Activated T-helper 1 cell treated with anti-CD3 and anti-CD28 coated beads, Interleukin-2, amount 50 U/mL, for 16 hours (primary cell): ENCODE measurements at regions not wholly inside any gene's neighbourhood (a gene's known extent, or its start where the extent isn't known, plus 50 kb on each side); places are given as distances from the start of the nearest gene placed in this dataset.
"Not testable (repeated sequence)": the region's sequence is repeated elsewhere in the genome, so short reads cannot be mapped to it uniquely, and the experiment has no call there.

Experiments
- DNase-seq, 2 donors: peaks; one replicate each; pipeline ENCODE4 v3.0.0-alpha.2; 2020; ENCODE audit warnings: low read depth in 1 of 2, low spot score in 1 of 2

DNA sequence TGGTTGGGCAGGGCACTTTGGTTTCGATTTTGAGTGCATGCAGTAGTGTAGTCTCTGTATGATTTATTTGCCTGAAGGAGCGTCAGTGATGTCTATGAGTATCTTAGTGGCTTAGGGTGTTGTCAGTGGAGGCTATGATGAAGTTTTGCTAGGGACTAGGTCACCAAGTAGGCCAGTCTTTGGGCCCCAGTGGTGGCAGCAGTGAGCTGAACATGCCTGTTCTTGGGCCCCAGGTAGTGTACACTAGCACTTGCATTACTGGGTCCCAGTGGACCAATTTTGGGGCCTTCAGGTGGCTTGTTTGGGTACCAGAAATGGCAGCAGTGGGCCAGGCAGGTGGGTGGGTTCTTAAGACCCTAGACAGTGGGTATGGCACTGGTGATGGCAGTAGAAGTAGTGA is 598.7 kb upstream of the SPRY2 start:
- DNase-seq = no peak

DNA sequence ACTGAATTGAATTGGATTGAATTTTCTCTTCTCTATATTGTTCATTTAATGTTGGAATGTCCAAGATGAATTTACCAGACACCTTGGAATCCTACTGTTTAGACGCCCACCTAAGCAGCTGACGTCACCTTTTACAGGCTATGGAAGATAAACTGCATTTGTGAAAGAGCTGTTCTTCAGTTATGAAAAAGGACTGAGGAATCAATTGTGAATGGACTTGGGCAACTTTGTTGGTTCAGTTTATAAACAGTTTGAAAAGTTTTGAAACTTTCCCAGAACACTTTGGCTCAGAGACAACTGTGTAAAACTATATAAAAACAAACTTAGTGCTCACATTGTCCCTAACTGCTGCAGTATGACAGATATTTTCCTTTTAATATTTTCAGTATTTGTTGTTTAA is 590.8 kb upstream of the SPRY2 start:
- no peak for DNase-seq

DNA sequence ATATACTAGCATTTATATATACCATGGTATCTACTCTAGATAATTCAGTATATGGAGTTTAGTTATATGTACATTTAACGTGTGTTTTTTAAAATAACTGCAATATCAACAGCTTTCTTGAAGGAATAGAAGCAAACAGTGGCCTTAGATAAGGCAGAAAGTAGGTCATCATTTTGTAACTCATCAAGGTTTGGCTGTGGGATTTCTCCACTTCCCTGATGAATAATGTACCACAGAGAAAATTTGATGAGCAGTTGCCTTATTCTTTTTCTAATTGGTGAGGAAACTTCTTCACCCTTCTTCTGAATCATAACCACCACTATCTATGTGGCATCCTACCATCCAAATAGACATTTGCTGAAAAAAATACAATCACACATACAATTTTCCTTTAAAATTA is 590.2 kb upstream of the SPRY2 start:
- no peak for DNase-seq

DNA sequence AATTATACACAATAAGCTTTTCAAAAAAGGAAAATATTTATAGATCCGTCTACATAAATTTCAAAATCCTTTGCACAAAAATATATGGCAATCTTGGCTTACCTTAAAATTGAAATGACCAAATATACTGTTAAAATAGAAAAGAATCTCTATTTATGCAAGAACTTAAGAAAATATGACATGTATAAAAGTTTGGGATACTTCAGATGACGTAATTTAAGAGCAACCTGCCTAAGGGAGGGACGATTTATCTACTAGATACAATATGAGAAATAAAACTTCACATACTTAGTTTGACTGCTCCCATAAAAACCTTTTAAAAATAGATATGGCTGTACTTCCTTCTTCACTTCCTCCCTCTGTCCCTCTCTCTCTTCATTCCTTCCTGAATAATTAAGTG is 587.3 kb upstream of the SPRY2 start:
- DNase-seq = no peak

DNA sequence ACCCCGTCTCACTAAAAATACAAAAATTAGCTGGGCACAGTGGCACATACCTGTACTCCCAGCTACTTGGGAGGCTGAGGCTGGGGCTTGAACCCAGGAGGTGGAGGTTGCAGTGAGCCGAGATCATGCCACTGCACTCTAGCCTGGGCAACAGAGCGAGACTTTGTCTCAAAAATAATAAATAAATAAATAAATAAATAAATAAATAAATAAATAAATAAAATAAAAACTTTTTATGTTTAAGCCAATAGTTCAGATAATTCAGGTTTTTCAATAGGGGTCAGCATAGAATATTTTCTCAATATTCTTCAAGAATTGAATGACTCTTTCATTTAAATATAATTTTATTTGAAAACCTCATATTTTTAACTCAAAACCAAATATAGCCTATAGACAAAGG is 585.1 kb upstream of the SPRY2 start:
- not testable (repeated sequence) for DNase-seq

DNA sequence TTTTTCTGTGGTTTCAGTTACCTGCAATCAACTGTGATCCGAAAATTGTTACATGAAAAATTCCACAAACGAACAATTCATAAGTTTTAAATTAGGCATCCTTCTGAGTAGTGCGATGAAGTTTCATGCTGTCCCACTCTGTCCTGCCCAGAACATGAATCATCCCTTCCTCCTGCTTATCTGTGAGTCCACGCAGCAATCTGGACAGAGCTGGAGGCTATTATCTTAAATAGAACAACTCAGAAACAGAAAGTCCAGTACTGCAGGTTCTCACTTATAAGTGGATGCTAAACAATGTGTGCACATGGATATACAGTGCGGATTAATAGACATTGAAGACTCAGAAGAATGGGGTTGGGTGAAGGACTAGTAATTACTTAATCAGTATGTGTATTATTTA is 583.7 kb upstream of the SPRY2 start:
- no peak for DNase-seq

DNA sequence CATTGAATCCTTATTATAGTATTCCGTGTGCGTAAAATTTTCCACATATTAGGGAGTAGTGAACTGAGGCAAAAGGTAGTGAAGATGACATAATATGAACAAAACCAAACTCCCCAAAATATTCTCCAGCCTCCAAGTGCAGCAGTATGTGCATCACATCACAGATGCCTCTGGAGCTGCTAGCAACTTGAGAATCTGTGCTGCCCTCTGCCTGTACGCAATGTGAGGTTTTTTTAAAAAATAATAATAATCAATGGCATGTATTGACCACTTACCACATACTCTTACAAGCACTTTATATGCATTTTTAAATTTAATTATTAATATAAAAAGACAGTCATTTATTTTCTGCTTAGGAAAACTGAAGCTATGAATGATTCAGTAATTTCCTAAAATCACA is 583.0 kb upstream of the SPRY2 start:
- DNase-seq = no peak

DNA sequence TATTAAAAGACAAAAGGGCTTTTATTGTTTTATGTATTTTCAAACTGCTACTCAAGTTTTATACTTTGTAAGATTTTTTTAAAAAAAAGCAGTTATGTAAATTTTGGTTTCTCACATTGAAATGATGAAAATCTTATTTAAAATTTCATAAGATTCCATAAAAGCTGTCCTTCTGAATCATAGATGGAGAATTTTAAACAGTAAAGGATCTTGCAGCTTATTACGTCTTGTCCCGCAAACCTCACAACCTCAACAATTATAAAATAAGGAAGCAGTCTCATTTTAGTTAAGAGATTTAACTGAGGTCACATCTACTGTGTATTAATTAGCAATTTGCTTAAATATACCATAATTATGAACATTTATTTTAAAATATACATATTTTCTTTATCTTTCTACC is 581.0 kb upstream of the SPRY2 start:
- no peak for DNase-seq

DNA sequence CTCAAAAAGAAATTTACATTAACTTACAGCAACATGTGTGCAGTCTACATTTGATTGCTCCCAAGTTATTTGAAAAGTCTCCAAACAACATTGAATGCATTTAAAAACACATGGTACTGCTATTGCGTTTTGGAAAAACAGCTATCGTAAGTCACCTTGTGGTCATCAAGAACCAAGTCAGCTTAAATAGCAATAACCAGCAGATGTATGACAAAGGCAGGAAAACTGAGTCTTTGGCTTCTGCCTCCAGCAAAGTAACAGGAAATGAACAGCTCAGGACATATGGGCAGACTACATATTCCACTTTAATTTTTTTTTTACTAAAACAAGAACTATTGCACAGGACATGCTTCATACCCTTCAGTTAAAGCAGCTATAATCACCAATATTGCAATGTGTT is 580.6 kb upstream of the SPRY2 start:
- no peak for DNase-seq

DNA sequence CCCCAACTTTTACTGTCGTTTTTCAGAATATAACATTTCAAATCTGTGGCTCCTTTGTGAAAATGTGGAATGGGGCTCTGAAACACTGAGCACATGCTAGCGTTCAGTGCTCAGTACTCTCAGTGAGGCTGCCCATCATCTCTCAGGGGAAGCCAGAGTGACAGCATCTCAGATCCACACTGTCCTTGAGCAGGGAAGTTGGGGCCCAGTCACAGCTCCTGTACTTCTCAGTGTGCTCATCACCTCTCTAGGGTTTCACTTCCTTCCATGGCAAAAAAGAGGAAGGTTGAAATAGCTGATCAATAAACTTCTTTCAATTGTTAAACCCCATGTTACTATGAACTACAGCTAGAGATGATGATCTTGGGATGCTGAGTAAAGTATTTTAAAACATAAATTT is 565.9 kb upstream of the SPRY2 start:
- no peak for DNase-seq

DNA sequence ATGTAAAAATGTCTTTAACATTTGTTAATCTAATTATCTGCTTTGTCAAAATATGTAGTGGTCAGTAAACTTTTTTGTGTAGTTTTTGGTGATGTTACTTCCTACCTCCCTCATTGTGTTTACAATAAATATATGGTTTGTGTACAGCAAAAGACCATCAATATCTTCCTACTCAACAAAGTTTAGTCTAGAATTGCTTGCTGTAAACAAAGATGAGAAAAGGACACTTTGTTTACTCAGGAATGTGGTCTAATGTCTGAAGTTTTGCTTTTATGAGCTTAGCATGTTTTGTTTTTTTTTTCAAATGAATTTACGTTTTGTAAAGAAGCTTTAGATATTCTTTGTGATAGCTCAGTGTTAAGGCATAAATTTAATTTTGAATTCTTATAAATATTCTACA is 563.5 kb upstream of the SPRY2 start:
- no peak for DNase-seq

DNA sequence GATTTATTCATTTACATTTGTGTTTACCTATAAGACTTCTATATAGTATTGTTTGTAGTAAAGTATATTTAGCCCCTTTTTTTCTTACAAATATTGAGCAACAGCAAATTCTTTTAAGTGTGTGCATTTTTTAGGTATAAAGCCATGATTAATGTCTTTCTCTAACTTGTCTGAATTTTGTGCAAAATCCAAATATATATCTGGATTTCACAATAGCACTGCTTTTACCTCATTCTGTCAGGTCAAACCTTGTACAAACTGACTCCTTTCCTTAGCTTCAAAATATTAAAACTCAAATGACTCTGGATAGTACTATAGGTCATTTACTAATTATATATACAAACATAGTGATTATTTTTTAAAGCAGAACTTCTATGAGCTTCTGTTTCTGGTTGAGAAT is 563.0 kb upstream of the SPRY2 start:
- DNase-seq = no peak

DNA sequence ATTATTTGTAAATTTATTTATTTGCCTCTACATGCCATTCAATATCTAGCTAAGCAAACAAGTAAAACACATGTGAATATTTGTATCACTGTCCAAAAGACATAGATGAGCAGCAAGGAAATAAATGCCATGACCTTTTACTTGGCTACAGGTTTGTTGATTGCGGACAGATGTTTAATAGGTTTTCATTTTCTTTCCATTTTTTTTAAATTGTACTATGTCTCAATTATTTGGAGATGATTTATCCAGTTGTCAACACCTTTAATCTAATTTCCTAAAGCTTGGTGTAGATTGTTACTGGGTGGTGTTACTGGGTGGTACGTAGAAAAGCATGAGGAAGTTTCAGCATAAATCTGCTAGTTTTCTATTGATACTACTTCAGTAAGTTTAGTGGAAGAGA is 560.6 kb upstream of the SPRY2 start:
- DNase-seq = no peak

DNA sequence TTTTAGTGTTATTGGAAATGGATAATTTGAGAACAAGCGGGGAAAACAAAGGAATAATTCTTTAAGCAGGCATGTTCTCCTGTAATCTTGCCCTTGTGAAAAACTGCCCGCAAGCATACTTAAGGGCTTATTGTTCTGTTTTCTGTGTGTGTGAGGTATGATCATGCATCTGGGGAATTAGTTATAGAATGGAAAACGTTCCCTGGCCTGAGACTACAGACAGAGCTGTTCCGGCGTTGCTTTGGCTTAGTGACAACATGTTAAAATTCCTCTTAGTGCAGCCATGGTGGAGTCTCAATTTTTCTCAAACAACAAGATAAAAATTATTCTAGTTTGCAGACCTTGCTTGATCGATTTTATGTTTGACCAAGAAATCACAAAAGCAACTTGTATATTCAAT is 560.2 kb upstream of the SPRY2 start:
- DNase-seq = no peak

DNA sequence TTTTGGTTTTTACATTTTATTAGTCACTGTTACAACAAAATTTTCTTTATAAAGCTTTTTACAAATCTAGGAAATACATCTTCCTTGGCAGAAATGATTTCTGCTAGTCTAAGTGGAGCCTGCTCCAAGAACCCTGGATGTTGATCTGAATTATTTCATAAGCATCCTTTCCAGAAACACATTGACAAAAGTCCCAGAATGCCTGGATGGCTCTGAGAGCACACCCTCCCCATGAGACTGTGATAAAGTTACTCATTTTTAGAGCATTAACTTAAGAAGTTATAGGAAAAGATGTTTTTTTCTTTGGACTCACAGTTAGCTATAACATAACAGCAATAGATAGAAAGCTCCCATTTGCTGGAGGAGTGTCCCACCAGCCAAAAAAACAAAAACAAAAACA is 559.6 kb upstream of the SPRY2 start:
- no peak for DNase-seq

DNA sequence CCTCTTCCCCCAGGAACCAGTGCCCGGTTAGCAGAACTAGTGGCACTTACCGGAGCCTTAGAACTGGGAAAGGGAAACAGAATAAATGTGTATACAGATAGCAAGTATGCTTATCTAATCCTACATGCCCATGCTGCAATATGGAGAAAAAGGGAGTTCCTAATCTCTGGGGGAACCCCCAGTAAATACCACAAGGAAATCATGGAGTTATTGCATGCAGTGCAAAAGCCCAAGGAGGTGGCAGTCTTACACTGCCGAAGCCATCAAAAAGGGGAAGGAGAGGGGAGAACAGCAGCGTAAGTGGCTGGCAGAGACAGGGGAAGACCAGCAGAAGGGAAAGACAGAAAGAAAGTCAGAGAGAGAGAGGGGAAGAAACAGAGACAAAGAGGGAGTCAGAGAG is 556.7 kb upstream of the SPRY2 start:
- DNase-seq = not testable (repeated sequence)

DNA sequence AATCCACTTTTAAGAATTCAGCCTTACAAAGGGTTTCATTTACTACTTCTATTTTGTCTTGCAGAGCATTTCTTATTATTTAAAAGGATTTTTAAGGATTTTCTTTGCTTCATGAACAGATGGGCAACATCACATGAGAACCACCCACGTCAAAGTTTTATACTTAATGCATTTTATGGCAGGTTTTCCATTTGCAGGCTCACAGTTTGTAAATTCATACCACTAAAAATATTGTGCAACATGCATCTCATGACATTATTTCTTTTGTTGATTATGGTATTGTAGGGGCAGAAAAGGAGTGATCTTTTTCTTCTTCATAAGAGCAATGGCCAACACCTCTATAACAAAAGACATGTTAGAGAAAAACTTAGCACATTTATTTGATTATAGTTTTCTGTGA is 554.0 kb upstream of the SPRY2 start:
- DNase-seq = no peak

DNA sequence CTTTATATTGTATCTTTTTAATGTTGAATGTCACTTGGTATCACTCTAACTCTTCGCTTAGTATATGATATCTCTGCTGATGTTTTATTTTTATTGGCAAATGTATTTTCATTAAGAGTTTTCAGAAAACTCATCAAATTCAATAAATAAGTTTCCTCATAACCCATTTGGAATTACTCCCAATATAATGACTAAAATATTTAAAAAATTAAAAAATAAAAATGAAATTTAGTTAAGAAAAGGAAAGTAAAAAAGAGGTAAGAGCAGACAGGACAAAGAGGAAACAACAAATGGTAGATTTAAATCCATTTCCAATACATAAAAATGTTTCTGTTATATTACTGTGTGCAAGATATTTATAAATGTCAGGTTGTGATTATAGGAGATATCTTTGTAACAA is 548.9 kb upstream of the SPRY2 start:
- no peak for DNase-seq

DNA sequence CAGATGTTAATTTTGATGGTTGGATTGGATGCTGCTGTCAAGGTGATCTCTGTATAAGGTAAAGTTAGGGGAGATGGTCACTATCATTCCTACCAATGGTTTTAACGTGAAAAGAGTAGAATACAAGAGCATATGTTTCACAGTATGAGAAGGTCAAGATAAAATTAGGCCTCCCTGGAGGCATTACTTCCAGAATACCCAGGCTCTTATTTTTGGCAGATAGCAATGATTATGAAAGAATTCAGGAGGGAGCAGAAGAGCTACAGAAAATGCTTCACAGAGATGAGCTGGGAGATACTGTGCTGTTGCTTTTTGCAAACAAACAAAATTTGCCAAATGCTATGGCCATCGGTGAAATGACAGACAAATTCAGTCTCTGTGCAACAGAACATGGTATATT is 547.5 kb upstream of the SPRY2 start:
- no peak for DNase-seq

DNA sequence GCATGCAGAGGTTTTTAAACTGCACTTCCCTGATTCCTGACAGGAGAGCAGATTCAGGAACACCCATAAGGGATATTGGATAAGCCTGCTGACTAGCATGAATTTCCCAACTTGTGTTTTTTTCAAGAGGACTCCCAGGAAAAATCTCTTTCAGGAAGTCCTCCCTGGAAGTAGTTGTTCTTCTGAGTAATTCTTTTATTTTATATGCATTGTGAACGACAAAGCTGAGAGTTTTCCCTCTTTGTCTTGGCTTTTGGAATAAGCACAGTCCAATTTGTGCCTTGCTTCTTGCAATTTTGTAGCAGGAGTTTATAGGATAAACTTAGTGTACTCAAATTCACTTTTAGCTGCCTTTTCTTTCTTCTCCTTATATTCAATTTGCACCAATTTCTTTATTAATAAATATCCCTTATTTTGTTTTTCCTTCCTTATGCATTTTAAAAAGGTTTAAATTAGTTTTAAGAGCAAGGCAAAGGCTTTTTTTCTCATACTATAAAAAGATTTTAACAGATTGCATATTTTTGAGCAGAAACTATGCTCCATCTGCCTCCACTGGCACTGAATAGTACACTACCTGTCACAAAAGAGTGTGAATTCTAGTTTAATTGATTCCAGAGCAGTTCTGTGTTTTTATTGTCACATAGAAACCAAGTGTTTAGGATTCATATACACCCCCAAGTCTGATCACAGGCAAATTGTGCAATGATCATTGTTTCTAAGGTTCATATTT is 543.3 kb upstream of the SPRY2 start:
- DNase-seq = no peak

DNA sequence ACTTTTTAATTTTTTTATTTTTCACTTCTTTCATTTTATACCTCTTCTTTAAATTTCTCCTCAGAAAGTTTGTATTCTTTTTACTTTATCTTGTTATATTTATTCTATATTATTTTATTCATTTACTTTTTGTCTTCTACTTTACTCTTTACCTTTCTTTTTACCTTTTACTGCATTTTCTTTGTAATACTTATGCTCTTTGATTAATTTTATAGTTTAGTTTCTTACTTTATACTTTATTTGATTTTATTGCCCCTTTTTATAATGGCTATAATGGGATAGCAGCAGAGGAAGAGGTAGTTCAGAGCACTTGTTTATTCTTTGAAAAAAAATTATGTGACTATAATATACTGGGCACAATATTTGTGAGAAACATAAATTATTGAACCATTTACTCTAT is 542.6 kb upstream of the SPRY2 start:
- no peak for DNase-seq

DNA sequence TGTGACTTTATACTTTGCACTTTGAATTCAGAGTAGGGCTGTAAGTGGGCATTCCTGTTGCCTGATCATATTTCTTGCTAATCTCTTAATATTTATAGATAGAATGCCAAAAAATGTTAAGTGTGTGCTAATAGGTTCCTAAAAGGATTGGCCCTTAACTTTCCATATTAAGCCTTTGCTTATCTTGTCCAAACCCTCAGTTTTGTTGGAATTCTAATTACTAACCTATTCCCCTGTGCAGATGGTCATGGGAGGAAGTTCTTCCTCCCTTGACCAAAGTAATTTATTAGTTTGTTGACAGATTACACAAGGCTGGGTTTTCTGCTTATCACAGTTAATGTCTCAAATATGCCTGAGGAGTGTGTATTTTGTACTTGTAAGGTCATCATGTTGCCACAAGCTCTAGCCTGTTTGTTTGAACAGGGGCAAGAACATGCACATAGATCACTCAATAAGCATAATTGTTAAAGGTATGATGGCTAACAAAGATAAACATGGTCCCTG is 541.1 kb upstream of the SPRY2 start:
- DNase-seq = no peak

DNA sequence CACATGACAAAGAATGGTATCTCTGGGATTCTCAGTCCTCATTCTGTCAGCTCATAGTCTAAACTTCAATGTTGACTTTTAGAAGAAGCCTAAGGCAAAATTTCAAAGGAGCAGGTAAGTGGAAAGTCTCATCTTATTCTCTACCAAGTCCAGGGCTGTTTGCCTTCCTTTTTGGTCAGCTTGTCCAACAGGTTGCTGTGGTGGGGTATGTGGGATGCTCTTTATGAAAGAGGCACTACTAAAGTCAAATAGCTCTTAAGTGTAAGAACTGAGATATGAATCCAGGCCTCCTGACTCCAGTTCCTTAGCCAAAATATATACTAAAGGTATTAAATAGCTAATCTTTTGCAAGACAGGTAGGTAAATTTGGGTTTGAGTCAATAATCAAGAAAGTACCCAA is 540.6 kb upstream of the SPRY2 start:
- DNase-seq = no peak

DNA sequence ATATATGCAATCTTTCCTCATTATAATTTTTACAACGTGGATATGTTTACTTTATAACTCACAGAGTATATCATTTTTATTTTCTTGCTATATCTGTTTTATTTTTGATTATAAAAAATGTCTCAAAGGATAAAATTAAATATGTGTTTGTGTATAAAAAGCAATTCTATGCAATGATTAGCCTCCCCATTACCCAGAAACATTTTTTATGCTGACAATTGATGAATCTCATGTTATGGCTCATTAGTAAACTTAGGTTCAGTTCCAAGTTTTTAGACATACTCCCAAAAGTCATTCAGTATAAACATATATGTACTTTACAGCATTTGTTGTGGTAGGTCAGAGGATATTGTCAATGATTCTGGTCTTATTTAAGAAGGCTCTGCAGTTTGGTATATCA is 540.1 kb upstream of the SPRY2 start:
- DNase-seq = no peak
